SU-DHL-6 (cell line): ENCODE measurements at regions not wholly inside any gene's neighbourhood (a gene's known extent, or its start where the extent isn't known, plus 50 kb on each side); places are given as distances from the start of the nearest gene placed in this dataset.
"Not testable (repeated sequence)": the region's sequence is repeated elsewhere in the genome, so short reads cannot be mapped to it uniquely, and the experiment has no call there.

ENCODE experiments used
- H2AFZ ChIP-seq: fragments of 200-600 bp; sonication (generic); 2 replicates; pipeline ENCODE4 v1.6.1; 2014; ENCODE audit warnings: low read depth, mild to moderate bottlenecking, moderate library complexity, mixed read lengths, antibody characterized with exemption, low read length; ENCODE audit not compliant: severe bottlenecking
- H3F3A ChIP-seq: fragments of 200-600 bp; shearing (Covaris generic); 2 replicates; pipeline ENCODE4 v1.6.0; 2016; ENCODE audit warnings: antibody characterized with exemption, mild to moderate bottlenecking; ENCODE audit not compliant: insufficient read depth
- H3K27ac ChIP-seq: fragments of 200-600 bp; sonication (generic); 2 replicates; pipeline ENCODE4 v1.5.1; 2016; ENCODE audit warnings: low read depth, mild to moderate bottlenecking, low read length, moderate library complexity, mixed read lengths
- H3K27me3 ChIP-seq: fragments of 200-600 bp; sonication (generic), shearing (Covaris generic); 2 replicates; pipeline ENCODE4 v1.6.0; 2014; ENCODE audit warnings: mild to moderate bottlenecking, low read length
- H3K36me3 ChIP-seq: fragments of 200-600 bp; sonication (generic); 2 replicates; pipeline ENCODE4 v1.6.1; 2014; ENCODE audit warnings: mild to moderate bottlenecking, low read length, mixed read lengths
- H3K4me2 ChIP-seq: fragments of 300-600, 200-600 bp; shearing (Covaris generic), sonication (generic); 2 replicates; pipeline ENCODE4 v1.6.0; 2014; ENCODE audit warnings: low read length, low read depth, mild to moderate bottlenecking; ENCODE audit not compliant: poor library complexity, severe bottlenecking
- H3K4me3 ChIP-seq: fragments of 200-600 bp; sonication (generic); 2 replicates; pipeline ENCODE4 v1.5.1; 2014; ENCODE audit warnings: antibody characterized with exemption, low read length, mild to moderate bottlenecking, mixed read lengths; ENCODE audit not compliant: insufficient read depth, poor library complexity, severe bottlenecking
- H3K79me2 ChIP-seq: fragments of 200-600 bp; sonication (generic); 2 replicates; pipeline ENCODE4 v1.6.1; 2014; ENCODE audit warnings: mild to moderate bottlenecking, low read length, moderate library complexity; ENCODE audit not compliant: insufficient read depth
- H3K9ac ChIP-seq: fragments of 200-600 bp; sonication (generic); 2 replicates; pipeline ENCODE4 v1.7.0; 2014; ENCODE audit warnings: mild to moderate bottlenecking, low read length
- H3K9me2 ChIP-seq: fragments of 200-600 bp; sonication (generic); replicated peaks from 2 replicates; pipeline ENCODE4 v1.6.1; 2014; ENCODE audit warnings: low read length; ENCODE audit not compliant: insufficient read depth
- H3K9me3 ChIP-seq: fragments of 200-600 bp; sonication (generic); 2 replicates; pipeline ENCODE4 v1.6.1; 2014; ENCODE audit warnings: low read length, mixed read lengths; ENCODE audit not compliant: insufficient read depth
- H4K20me1 ChIP-seq: fragments of 200-600 bp; sonication (generic); 2 replicates; pipeline ENCODE4 v1.6.1; 2014; ENCODE audit warnings: low read depth, mild to moderate bottlenecking, antibody characterized with exemption, low read length, moderate library complexity, mixed read lengths
- CTCF ChIP-seq: fragments of 200-600 bp; sonication (generic); IDR thresholded peaks from one replicate; pipeline ENCODE4 v1.5.1; 2017; ENCODE audit warnings: antibody characterized with exemption, mild to moderate bottlenecking, low read length, moderate library complexity; ENCODE audit not compliant: insufficient read depth, poor library complexity, severe bottlenecking
- EZH2phosphoT487 ChIP-seq: fragments of 200-600 bp; sonication (generic), shearing (Covaris generic); conservative IDR thresholded peaks from 2 replicates; pipeline ENCODE4 v1.6.1; 2018; ENCODE audit warnings: mild to moderate bottlenecking, antibody characterized with exemption, low read length, moderate library complexity, mixed read lengths

GRCh38 chr1:121558514-121558913 is 373.7 kb downstream of the SRGAP2C start:
- Histone ChIP-seq H3K9me3 (no peaks in the 10 kb centered on the region), H3K27ac (no peak overlapping the region), H3K36me3 (no peaks in the 10 kb centered on the region; the same call in 1 of the 2 replicates), H4K20me1 (no peaks in the 10 kb centered on the region), H3K4me2 (no peak overlapping the region), H3K79me2 (no peaks in the 10 kb centered on the region), H3F3A (no peaks in the 10 kb centered on the region), H3K27me3 (no peaks in the 10 kb centered on the region), H2AFZ (no peak overlapping the region), H3K9me2 (no peaks in the 10 kb centered on the region), H3K9ac (no peak overlapping the region), H3K4me3 (no peak overlapping the region)
- no peak for TF ChIP-seq EZH2phosphoT487
- no peak for TF ChIP-seq CTCF

DNA sequence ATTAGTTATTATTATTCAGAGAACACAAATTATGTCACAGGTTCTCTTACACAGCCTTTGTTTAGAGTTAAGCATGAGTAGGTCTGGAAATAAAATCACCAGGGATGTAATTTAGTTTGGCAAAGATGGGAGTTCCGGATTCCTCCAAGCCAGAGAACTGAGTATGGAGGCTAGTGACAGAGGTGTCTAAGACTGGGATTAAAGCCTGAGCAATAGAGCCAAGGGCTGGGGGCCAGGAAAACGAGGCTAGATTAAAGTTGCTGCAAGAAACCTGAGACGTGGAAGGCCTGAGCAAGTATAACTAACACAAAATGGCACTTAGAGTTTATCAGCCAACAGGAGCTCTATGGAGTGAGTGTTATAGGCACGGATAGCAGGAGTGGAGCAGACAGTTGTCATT is 381.6 kb downstream of the SRGAP2C start:
- no peak overlapping the region for H3K4me2 ChIP-seq
- TF ChIP-seq EZH2phosphoT487 (no peak), CTCF (no peak)
- no peaks in the 10 kb centered on the region for H3K27me3 ChIP-seq
- H3K36me3 ChIP-seq: no peaks in the 10 kb centered on the region
- no peak overlapping the region for H3K9ac ChIP-seq
- H3K9me3 ChIP-seq: no peaks in the 10 kb centered on the region
- no peaks in the 10 kb centered on the region for H3K9me2 ChIP-seq
- H2AFZ ChIP-seq: no peak overlapping the region
- no peak overlapping the region for H3K4me3 ChIP-seq
- H4K20me1 ChIP-seq: no peaks in the 10 kb centered on the region
- H3K79me2 ChIP-seq: no peaks in the 10 kb centered on the region
- H3K27ac ChIP-seq: no peak overlapping the region
- no peaks in the 10 kb centered on the region for H3F3A ChIP-seq

- Histone ChIP-seq H3F3A (no peaks in the 10 kb centered on the region), H3K9me2 (no peaks in the 10 kb centered on the region), H2AFZ (no peak overlapping the region), H3K79me2 (no peaks in the 10 kb centered on the region), H3K9ac (no peak overlapping the region), H3K4me2 (no peak overlapping the region), H4K20me1 (no peaks in the 10 kb centered on the region), H3K27ac (no peak overlapping the region), H3K27me3 (no peaks in the 10 kb centered on the region), H3K36me3 (no peaks in the 10 kb centered on the region), H3K4me3 (no peak overlapping the region), H3K9me3 (no peaks in the 10 kb centered on the region)
- TF ChIP-seq CTCF: no peak
- TF ChIP-seq EZH2phosphoT487: no peak
Measured at GRCh38 chr1:121569428-121569827, 384.7 kb downstream of the SRGAP2C start.

GRCh38 chr1:121573881-121574504 is 389.2 kb downstream of the SRGAP2C start:
- not testable (repeated sequence) for H3K36me3 ChIP-seq, H3K9me2 ChIP-seq, H3K27me3 ChIP-seq, H3K4me3 ChIP-seq, H2AFZ ChIP-seq, H3K4me2 ChIP-seq, H3K79me2 ChIP-seq, H3F3A ChIP-seq, H4K20me1 ChIP-seq, H3K27ac ChIP-seq, H3K9ac ChIP-seq, H3K9me3 ChIP-seq

DNA sequence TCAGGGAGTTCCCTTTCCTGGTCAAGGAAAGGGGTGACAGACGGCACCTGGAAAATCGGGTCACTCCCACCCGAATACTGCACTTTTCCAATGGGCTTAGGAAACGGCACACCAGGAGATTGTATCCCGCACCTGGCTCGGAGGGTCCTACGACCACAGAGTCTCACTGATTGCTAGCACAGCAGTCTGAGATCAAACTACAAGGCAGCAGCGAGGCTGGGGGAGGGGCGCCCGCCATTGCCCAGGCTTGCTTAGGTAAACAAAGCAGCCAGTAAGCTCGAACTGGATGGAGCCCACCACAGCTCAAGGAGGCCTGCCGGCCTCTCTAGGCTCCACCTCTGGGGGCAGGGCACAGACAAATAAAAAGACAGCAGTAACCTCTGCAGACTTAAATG is 389.7 kb downstream of the SRGAP2C start:
- not testable (repeated sequence) for H3K4me3 ChIP-seq, H3K27ac ChIP-seq, H3F3A ChIP-seq, H3K79me2 ChIP-seq, H3K9me2 ChIP-seq, H3K9ac ChIP-seq, H3K27me3 ChIP-seq, H3K9me3 ChIP-seq, H3K4me2 ChIP-seq, H4K20me1 ChIP-seq, H2AFZ ChIP-seq, H3K36me3 ChIP-seq

- H3K9me3 ChIP-seq, H3K27me3 ChIP-seq, H3K4me2 ChIP-seq, H4K20me1 ChIP-seq, H3K9ac ChIP-seq, H3K27ac ChIP-seq, H3K36me3 ChIP-seq, H3K79me2 ChIP-seq, H3K4me3 ChIP-seq, H2AFZ ChIP-seq, H3F3A ChIP-seq, H3K9me2 ChIP-seq: not testable (repeated sequence)
Measured at GRCh38 chr1:121582898-121583297, 398.1 kb downstream of the SRGAP2C start.
